H1 (cell line): ENCODE measurements at regions not wholly inside any gene's neighbourhood (a gene's known extent, or its start where the extent isn't known, plus 50 kb on each side); places are given as distances from the start of the nearest gene placed in this dataset.

ENCODE experiments used
- KDM1A ChIP-seq: fragments of 200-600, 300-600 bp; sonication (generic); IDR thresholded peaks from 2 replicates; pipeline ENCODE4 v1.7.1; 2016; ENCODE audit warnings: mild to moderate bottlenecking, low read length, borderline replicate concordance
- RFX5 ChIP-seq: IDR thresholded peaks from 2 replicates; pipeline ENCODE4 v1.6.1; 2011; ENCODE audit warnings: low read depth, low read length, improper control_type of control experiment, borderline replicate concordance
- SP4 ChIP-seq: IDR thresholded peaks from 2 replicates; pipeline ENCODE4 v1.6.1; 2012; ENCODE audit warnings: low read length, inconsistent platforms
- TF ChIP-seq, protein P1 (sequence below): fragments of 300-600 bp; sonication (generic); IDR thresholded peaks from 2 replicates; pipeline ENCODE4 v1.7.1; 2012; ENCODE audit warnings: low read length, moderate library complexity, mild to moderate bottlenecking, inconsistent platforms; ENCODE audit not compliant: insufficient replicate concordance

DNA sequence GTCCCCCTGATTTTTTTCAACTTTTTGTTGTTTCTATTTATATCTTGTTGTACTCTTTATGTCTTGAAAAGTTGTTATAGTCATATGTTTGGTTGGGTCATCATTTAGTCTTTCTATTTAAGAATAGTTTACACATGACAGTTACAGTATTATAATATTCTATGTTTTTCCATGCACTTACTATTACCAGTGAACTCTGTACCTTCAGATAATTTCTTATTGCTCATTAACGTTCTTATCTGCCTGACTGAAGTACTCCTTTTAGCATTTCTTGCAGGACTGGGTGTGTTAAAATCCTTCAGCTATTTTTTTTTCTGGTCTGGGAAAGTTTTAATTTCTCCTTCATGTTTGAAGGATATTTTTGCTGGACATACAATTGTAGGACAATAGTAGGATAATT, 157.7 kb upstream of the DIPK2B start (continued):
- TF ChIP-seq, protein P1, sequence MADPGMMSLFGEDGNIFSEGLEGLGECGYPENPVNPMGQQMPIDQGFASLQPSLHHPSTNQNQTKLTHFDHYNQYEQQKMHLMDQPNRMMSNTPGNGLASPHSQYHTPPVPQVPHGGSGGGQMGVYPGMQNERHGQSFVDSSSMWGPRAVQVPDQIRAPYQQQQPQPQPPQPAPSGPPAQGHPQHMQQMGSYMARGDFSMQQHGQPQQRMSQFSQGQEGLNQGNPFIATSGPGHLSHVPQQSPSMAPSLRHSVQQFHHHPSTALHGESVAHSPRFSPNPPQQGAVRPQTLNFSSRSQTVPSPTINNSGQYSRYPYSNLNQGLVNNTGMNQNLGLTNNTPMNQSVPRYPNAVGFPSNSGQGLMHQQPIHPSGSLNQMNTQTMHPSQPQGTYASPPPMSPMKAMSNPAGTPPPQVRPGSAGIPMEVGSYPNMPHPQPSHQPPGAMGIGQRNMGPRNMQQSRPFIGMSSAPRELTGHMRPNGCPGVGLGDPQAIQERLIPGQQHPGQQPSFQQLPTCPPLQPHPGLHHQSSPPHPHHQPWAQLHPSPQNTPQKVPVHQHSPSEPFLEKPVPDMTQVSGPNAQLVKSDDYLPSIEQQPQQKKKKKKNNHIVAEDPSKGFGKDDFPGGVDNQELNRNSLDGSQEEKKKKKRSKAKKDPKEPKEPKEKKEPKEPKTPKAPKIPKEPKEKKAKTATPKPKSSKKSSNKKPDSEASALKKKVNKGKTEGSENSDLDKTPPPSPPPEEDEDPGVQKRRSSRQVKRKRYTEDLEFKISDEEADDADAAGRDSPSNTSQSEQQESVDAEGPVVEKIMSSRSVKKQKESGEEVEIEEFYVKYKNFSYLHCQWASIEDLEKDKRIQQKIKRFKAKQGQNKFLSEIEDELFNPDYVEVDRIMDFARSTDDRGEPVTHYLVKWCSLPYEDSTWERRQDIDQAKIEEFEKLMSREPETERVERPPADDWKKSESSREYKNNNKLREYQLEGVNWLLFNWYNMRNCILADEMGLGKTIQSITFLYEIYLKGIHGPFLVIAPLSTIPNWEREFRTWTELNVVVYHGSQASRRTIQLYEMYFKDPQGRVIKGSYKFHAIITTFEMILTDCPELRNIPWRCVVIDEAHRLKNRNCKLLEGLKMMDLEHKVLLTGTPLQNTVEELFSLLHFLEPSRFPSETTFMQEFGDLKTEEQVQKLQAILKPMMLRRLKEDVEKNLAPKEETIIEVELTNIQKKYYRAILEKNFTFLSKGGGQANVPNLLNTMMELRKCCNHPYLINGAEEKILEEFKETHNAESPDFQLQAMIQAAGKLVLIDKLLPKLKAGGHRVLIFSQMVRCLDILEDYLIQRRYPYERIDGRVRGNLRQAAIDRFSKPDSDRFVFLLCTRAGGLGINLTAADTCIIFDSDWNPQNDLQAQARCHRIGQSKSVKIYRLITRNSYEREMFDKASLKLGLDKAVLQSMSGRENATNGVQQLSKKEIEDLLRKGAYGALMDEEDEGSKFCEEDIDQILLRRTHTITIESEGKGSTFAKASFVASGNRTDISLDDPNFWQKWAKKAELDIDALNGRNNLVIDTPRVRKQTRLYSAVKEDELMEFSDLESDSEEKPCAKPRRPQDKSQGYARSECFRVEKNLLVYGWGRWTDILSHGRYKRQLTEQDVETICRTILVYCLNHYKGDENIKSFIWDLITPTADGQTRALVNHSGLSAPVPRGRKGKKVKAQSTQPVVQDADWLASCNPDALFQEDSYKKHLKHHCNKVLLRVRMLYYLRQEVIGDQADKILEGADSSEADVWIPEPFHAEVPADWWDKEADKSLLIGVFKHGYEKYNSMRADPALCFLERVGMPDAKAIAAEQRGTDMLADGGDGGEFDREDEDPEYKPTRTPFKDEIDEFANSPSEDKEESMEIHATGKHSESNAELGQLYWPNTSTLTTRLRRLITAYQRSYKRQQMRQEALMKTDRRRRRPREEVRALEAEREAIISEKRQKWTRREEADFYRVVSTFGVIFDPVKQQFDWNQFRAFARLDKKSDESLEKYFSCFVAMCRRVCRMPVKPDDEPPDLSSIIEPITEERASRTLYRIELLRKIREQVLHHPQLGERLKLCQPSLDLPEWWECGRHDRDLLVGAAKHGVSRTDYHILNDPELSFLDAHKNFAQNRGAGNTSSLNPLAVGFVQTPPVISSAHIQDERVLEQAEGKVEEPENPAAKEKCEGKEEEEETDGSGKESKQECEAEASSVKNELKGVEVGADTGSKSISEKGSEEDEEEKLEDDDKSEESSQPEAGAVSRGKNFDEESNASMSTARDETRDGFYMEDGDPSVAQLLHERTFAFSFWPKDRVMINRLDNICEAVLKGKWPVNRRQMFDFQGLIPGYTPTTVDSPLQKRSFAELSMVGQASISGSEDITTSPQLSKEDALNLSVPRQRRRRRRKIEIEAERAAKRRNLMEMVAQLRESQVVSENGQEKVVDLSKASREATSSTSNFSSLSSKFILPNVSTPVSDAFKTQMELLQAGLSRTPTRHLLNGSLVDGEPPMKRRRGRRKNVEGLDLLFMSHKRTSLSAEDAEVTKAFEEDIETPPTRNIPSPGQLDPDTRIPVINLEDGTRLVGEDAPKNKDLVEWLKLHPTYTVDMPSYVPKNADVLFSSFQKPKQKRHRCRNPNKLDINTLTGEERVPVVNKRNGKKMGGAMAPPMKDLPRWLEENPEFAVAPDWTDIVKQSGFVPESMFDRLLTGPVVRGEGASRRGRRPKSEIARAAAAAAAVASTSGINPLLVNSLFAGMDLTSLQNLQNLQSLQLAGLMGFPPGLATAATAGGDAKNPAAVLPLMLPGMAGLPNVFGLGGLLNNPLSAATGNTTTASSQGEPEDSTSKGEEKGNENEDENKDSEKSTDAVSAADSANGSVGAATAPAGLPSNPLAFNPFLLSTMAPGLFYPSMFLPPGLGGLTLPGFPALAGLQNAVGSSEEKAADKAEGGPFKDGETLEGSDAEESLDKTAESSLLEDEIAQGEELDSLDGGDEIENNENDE: no peak
- TF ChIP-seq RFX5: no peak
- TF ChIP-seq KDM1A: no peak
- TF ChIP-seq SP4: no peak
